GM19043 (cell line): ENCODE measurements at regions not wholly inside any gene's neighbourhood (a gene's known extent, or its start where the extent isn't known, plus 50 kb on each side); places are given as distances from the start of the nearest gene placed in this dataset.
A peak's percentile ranks its signal among the peaks of the same experiment; 100 is the strongest.
"Not testable (repeated sequence)": the region's sequence is repeated elsewhere in the genome, so short reads cannot be mapped to it uniquely, and the experiment has no call there.

Source experiments
- ATAC-seq: cut with Tn5 transposase; IDR thresholded peaks from one replicate; pipeline ENCODE4 v1.9.1; 2021; ENCODE audit warnings: low read depth; ENCODE audit not compliant: unreplicated experiment

- ATAC-seq: no peak
These were observed 61.5 kb downstream of the PRDM13 start for GRCh38 chr6:99668036-99668705.

GRCh38 chr6:99689916-99690685, 83.5 kb downstream of the PRDM13 start:
- ATAC-seq: no peak

GRCh38 chr6:99702287-99702686, 95.7 kb downstream of the PRDM13 start:
- not testable (repeated sequence) for ATAC-seq

GRCh38 chr6:99709062-99709461, 102.4 kb downstream of the PRDM13 start:
- ATAC-seq: no peak

- ATAC-seq: no peak
These were observed 104.7 kb downstream of the PRDM13 start for GRCh38 chr6:99711302-99711701.

GRCh38 chr6:99711925-99712324, 105.3 kb downstream of the PRDM13 start:
- no peak for ATAC-seq

- no peak for ATAC-seq
These were observed 105.9 kb downstream of the PRDM13 start for GRCh38 chr6:99712519-99712918.

GRCh38 chr6:99722043-99722442, 115.4 kb downstream of the PRDM13 start:
- not testable (repeated sequence) for ATAC-seq

GRCh38 chr6:99730237-99730636, 123.6 kb downstream of the PRDM13 start:
- not testable (repeated sequence) for ATAC-seq

- ATAC-seq: no peak
These were observed 129.7 kb downstream of the PRDM13 start for GRCh38 chr6:99736302-99736701.

- no peak for ATAC-seq
These were observed 132.9 kb downstream of the PRDM13 start for GRCh38 chr6:99739526-99739925.

GRCh38 chr6:99741092-99741491, 134.5 kb downstream of the PRDM13 start:
- no peak for ATAC-seq

GRCh38 chr6:99743647-99744046, 137.0 kb downstream of the PRDM13 start:
- no peak for ATAC-seq

- no peak for ATAC-seq
These were observed 139.0 kb downstream of the PRDM13 start for GRCh38 chr6:99745651-99746050.

- peak; percentile 93 for ATAC-seq
These were observed 139.7 kb downstream of the PRDM13 start for GRCh38 chr6:99746261-99746895.

- ATAC-seq: no peak
These were observed 155.1 kb downstream of the PRDM13 start for GRCh38 chr6:99761711-99762110.

- no peak for ATAC-seq
These were observed 161.5 kb downstream of the PRDM13 start for GRCh38 chr6:99768166-99768565.

GRCh38 chr6:99779631-99780555, 173.3 kb downstream of the PRDM13 start:
- no peak for ATAC-seq

GRCh38 chr6:99780556-99780885, 173.9 kb downstream of the PRDM13 start:
- no peak for ATAC-seq

- peak; percentile 54 for ATAC-seq
These were observed 183.1 kb downstream of the PRDM13 start for GRCh38 chr6:99789767-99790166.

- ATAC-seq: no peak
These were observed 184.0 kb downstream of the PRDM13 start for GRCh38 chr6:99790679-99791078.
